ENCODE measurements at regions not wholly inside any gene's neighbourhood (a gene's known extent, or its start where the extent isn't known, plus 50 kb on each side); places are given as distances from the start of the nearest gene placed in this dataset.
"Not testable (repeated sequence)": the region's sequence is repeated elsewhere in the genome, so short reads cannot be mapped to it uniquely, and the experiment has no call there.

GRCh38 chr2:13266166-13266565 lies 549.4 kb downstream of the TRIB2 start:
- Histone ChIP-seq H3K36me3 (ENCODE audit: low read length) (no peaks in the 10 kb centered on the region), H3K27ac (ENCODE audit: low read depth, low read length) (no peak overlapping the region), H4K20me1 (ENCODE audit: low read depth, low read length) (no peaks in the 10 kb centered on the region), H3K9me3 (ENCODE audit: insufficient read depth, low read length) (no peaks in the 10 kb centered on the region), H3K27me3 (ENCODE audit: low read length) (no peaks in the 10 kb centered on the region), H3K79me2 (ENCODE audit: insufficient read depth, low read length) (no peaks in the 10 kb centered on the region), H3K9ac (ENCODE audit: low read length) (no peak overlapping the region), H3F3A (ENCODE audit: insufficient read depth) (no peaks in the 10 kb centered on the region), H3K4me2 (ENCODE audit: low read depth, low read length, poor library complexity, severe bottlenecking) (no peak overlapping the region), H3K9me2 (replicated peaks; ENCODE audit: insufficient read depth, low read length) (no peaks in the 10 kb centered on the region), H2AFZ (ENCODE audit: low read depth, low read length, severe bottlenecking) (no peak overlapping the region), H3K4me3 (ENCODE audit: insufficient read depth, low read length, poor library complexity, severe bottlenecking) (no peak overlapping the region)
- no peak for TF ChIP-seq EZH2phosphoT487 (conservative IDR thresholded peaks at IDR 0.05; ENCODE audit: low read length)
- no peak for TF ChIP-seq CTCF (IDR thresholded peaks at IDR 0.05; ENCODE audit: insufficient read depth, low read length, poor library complexity, severe bottlenecking)

GRCh38 chr2:13284688-13285087 lies 568.0 kb downstream of the TRIB2 start:
- Histone ChIP-seq H3K9me3 (ENCODE audit: insufficient read depth, low read length) (no peaks in the 10 kb centered on the region), H2AFZ (ENCODE audit: low read depth, low read length, severe bottlenecking) (no peak overlapping the region), H3F3A (ENCODE audit: insufficient read depth) (no peaks in the 10 kb centered on the region), H3K27ac (ENCODE audit: low read depth, low read length) (no peak overlapping the region), H3K79me2 (ENCODE audit: insufficient read depth, low read length) (no peaks in the 10 kb centered on the region), H4K20me1 (ENCODE audit: low read depth, low read length) (no peaks in the 10 kb centered on the region), H3K27me3 (ENCODE audit: low read length) (no peaks in the 10 kb centered on the region), H3K9ac (ENCODE audit: low read length) (no peak overlapping the region), H3K9me2 (replicated peaks; ENCODE audit: insufficient read depth, low read length) (no peaks in the 10 kb centered on the region), H3K4me3 (ENCODE audit: insufficient read depth, low read length, poor library complexity, severe bottlenecking) (no peak overlapping the region), H3K4me2 (ENCODE audit: low read depth, low read length, poor library complexity, severe bottlenecking) (no peak overlapping the region), H3K36me3 (ENCODE audit: low read length) (no peaks in the 10 kb centered on the region)
- no peak for TF ChIP-seq EZH2phosphoT487 (conservative IDR thresholded peaks at IDR 0.05; ENCODE audit: low read length)
- TF ChIP-seq CTCF (IDR thresholded peaks at IDR 0.05; ENCODE audit: insufficient read depth, low read length, poor library complexity, severe bottlenecking): no peak

- no peak overlapping the region for H3K4me2 ChIP-seq (ENCODE audit: low read depth, low read length, poor library complexity, severe bottlenecking)
- H3K9me3 ChIP-seq (ENCODE audit: insufficient read depth, low read length): no peaks in the 10 kb centered on the region
- H3K4me3 ChIP-seq (ENCODE audit: insufficient read depth, low read length, poor library complexity, severe bottlenecking): no peak overlapping the region
- H2AFZ ChIP-seq (ENCODE audit: low read depth, low read length, severe bottlenecking): no peak overlapping the region
- H3K9ac ChIP-seq (ENCODE audit: low read length): no peak overlapping the region
- no peak overlapping the region for H3K27ac ChIP-seq (ENCODE audit: low read depth, low read length)
- no peaks in the 10 kb centered on the region for H3K9me2 ChIP-seq (replicated peaks; ENCODE audit: insufficient read depth, low read length)
- H4K20me1 ChIP-seq (ENCODE audit: low read depth, low read length): no peaks in the 10 kb centered on the region
- H3F3A ChIP-seq (ENCODE audit: insufficient read depth): no peaks in the 10 kb centered on the region
- no peaks in the 10 kb centered on the region for H3K79me2 ChIP-seq (ENCODE audit: insufficient read depth, low read length)
- no peak for TF ChIP-seq EZH2phosphoT487 (conservative IDR thresholded peaks at IDR 0.05; ENCODE audit: low read length)
- TF ChIP-seq CTCF (IDR thresholded peaks at IDR 0.05; ENCODE audit: insufficient read depth, low read length, poor library complexity, severe bottlenecking): no peak
- no peaks in the 10 kb centered on the region for H3K27me3 ChIP-seq (ENCODE audit: low read length)
- no peaks in the 10 kb centered on the region for H3K36me3 ChIP-seq (ENCODE audit: low read length)
These were observed 572.6 kb downstream of the TRIB2 start for GRCh38 chr2:13289310-13289709.

GRCh38 chr2:13308478-13308805 lies 591.7 kb downstream of the TRIB2 start:
- H3K4me2 ChIP-seq (ENCODE audit: low read depth, low read length, poor library complexity, severe bottlenecking); H3K36me3 ChIP-seq (ENCODE audit: low read length); H3K4me3 ChIP-seq (ENCODE audit: insufficient read depth, low read length, poor library complexity, severe bottlenecking); H2AFZ ChIP-seq (ENCODE audit: low read depth, low read length, severe bottlenecking); H3K9me2 ChIP-seq (replicated peaks; ENCODE audit: insufficient read depth, low read length); H3K9me3 ChIP-seq (ENCODE audit: insufficient read depth, low read length); H3K79me2 ChIP-seq (ENCODE audit: insufficient read depth, low read length); H3K27me3 ChIP-seq (ENCODE audit: low read length); H4K20me1 ChIP-seq (ENCODE audit: low read depth, low read length); H3K27ac ChIP-seq (ENCODE audit: low read depth, low read length); H3K9ac ChIP-seq (ENCODE audit: low read length); H3F3A ChIP-seq (ENCODE audit: insufficient read depth): not testable (repeated sequence)
